GM21825 (cell line): ENCODE measurements at regions not wholly inside any gene's neighbourhood (a gene's known extent, or its start where the extent isn't known, plus 50 kb on each side); places are given as distances from the start of the nearest gene placed in this dataset.

Source experiments
- ATAC-seq: cut with Tn5 transposase; IDR thresholded peaks from one replicate; pipeline ENCODE4 v1.9.1; 2021; ENCODE audit warnings: mild to moderate bottlenecking, moderate library complexity; ENCODE audit not compliant: unreplicated experiment

DNA sequence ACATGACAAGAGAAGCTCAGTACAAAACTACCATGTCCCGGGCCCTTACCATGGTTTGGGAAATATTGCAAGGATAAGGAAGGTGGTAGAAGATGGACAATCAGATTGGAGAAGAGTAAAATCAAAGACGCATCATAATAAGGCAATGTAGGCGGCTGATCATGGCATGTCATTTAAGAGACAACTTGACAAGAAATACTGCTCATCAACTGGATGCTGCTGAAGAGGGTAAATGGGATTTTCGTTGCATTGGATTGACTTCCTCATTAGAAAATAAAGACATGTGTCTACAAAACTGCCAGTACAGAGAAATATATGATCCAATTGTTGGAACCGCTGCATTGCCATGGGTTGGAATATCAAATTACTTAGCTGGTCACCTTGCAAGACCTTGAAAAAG, 238.3 kb upstream of the NCKAP5 start:
- ATAC-seq, result no peak

DNA sequence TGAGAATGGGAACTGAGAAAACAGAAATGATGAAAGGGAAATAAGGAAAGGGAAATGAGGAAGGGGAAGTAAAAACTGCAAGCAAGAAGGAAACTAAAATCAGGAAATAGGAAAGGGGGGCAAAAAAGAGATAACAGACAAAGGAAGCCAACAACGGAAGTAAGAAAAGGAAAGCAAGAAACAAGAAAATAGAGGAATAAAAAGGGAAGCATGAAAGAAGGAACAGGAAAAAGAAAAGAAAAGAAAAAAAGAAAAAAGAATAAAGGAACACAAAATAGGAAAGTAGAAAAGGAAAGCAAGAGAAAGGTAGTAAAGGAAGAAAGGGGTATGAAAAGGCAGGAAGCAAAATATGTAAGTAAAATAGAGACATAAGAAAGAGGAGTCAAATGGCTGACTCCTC, 241.2 kb upstream of the NCKAP5 start:
- no peak for ATAC-seq

DNA sequence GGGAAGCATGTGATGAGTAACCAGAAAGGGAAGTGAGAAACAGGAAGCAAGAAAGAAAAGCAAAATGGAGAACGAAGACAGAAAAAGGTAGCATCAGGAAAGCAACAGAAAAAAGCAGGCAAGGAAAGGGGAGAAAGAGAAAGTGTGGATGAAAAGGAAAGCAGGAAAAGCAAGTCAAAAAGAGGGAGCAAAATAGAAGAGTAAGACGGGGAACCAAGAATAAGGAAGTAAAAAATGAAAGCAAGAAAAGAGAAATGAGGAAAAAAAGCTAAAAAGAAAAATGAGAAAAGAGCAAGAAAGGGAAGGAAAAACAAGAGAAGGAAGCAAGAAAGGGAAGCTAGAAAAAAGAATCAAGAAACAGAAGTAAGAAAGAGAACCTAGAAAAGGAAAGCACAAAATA, 242.3 kb upstream of the NCKAP5 start:
- no peak for ATAC-seq

DNA sequence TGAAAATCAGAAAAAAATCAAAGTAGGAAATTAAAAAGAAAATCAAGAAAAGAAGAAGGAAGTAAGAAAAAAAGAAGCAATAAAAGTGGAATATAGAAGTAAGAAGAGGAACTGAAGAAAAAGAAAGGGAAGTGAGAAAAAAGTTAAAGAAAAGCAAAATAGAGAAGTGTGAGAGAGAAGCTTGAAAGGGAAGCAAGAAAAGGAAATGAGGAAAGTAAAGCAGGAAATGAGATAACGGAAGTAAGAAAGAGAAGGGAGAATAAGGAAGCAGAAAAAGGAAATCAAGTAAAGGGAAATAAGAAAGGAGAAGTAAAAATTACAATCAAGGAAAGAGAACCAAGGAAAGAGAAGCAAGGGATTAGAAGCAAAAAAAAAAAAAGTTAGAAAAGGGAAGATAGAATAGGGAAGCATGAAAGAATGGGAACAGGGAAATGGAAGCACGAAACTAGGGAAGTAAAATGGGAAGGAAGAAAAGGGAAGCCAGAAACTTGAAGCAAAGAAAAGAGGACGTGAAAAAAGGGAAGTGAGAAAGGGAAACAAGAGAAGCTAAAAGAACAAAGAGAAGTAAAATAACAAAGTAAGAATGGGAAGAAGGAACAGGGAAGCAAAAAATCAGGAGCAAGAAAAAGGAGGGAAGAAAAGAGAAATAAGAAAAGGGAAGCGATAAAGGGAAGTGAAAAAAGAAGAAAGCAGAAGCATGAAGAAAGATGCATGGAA, 243.3 kb upstream of the NCKAP5 start:
- ATAC-seq, result no peak

DNA sequence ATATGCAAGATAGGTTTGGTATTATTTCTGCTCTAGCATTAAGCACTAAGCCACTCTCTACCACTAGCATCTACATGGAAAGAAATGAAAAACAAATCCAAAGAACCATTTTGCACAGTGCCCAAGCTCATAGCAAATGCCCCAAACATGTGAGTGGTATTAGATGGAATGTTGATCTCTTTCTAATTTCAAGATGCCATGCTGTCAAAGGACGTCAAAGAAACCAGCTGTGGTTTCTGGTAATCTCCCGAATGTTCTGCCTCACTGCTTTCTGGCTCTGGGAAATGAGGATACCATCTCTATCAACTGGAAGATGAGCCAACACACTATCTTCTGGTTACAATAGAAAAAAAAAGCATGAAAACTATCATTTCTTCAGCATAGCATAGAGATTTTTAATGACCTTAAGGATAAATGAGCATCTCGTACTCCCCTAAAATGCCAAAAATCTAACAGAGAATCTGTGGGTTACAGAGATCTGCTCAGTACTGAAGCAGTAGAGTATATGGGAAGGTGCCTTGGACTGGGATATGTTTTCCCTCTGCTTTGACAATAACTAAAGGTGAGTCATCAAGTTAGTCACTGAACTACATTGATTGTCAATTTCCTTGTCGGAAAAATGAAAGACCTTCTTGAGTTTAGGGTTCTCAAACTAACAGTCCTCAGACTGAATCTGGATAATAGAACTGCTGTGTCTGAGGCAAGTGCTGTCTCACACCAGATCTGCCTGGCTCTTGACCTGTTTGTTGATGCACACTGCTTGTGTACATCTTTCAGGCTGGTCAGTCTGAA, 244.8 kb upstream of the NCKAP5 start:
- ATAC-seq, result no peak

DNA sequence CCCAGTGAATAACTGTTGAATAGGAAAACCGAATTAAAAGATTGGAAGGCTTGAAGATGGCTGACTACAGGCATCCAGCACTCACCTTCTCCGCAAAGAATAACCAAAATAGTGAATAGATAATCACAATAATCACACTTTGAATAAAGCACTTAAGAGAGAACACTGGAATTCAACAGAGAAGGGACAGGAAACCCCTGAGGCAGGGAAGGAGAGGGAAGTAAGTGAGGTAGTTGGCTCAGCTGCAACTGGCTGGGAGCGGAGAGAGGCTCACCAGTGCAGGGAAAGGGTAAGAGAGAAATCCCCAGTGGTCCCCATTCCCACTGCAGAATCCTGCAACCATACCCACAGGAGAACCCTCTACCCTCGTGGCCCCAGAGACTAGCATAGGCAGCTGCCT, 246.6 kb upstream of the NCKAP5 start:
- no peak for ATAC-seq

DNA sequence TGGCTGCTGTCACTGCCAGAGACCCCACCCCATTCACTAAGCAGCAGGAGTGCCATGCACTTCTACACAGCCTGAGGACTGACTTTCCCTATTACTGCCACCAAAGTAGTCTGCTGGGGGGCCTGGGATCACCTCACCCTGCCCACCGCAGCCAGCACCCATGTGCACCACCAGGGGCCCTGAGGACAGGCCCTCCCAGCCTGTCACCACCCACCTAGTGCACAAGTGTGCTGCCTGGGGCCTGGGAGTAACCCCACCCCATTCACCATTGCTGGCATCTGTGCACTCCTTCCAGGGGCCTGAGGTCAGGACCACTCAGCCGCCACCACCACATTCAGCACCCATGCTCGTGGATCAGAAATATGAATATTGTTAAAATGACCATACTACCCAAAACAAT, 247.8 kb upstream of the NCKAP5 start:
- no peak for ATAC-seq

DNA sequence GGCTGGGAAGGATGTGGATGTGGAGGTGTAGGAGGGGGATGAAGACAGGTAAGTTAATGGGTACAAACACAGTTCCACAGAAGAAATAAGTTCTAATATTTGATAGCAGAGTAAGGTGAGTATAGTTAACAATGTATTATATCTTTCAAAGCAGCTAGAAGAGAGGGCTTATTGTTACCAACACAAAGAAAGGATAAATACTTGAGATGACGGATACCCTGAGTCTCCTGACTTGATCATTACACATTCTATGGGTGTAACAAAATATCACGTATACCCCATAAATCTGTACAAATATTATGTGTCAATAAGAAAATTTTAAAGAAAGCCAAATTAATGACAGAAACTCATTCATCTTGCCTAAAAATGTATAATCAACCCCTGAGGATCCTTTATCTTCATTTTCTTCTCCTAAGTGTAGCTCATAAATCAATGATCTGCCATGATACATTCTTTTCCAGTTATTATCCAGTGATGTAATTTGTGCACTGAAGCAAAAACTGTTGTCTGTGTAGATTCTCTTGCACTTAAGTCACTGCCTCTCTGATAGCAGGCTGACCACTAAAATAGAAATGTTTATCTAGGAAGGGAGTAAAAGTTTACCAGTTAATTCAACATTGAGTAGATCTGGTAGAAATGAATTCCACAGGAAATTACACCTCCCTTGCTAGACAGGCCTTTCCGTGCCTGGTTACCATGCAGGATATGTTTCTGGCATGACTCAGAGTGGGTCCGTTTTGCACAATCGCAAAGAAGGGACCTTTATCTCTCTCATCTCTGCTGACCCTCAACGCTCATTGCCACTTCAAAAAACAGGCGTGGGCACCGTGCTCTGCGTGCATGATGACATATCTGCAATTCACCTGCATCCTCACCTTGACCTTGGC, 249.7 kb upstream of the NCKAP5 start:
- no peak for ATAC-seq

DNA sequence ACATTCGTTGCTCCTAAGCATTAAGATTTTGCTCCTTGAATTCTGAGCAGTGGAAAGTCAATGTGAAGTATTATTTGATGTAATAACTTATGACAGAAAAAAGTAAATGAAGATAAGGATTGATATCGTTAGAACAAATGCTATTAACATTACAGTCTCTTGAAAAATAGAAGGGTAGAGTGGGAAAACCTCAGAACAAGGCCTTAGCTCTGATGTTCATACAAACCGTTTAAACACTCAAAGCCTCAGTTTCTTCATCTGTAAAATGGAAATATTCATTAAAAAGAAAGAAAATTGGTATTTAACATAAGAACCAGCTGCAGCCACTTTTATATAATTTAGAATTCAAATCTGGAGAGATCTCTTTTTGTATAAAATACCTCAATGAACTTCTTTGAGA, 250.4 kb upstream of the NCKAP5 start:
- no peak for ATAC-seq

DNA sequence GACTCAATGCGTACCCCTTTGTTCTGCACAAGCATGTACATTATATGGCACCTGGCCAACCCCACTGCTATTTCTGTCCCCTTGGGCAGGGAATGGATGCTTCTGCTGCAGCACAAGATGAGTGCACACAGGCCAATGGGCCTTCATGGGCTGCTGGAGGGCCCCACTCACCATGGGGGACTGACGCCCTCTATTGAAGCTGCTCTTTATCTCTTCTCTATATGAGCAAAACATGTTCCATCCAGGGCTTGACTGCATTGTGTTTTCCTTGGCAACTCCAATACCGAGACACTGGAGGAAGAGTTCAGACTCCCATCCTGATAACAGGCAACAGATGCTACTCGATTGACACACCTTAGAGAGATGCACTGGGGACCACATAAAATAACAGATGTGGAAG, 251.6 kb upstream of the NCKAP5 start:
- no peak for ATAC-seq

DNA sequence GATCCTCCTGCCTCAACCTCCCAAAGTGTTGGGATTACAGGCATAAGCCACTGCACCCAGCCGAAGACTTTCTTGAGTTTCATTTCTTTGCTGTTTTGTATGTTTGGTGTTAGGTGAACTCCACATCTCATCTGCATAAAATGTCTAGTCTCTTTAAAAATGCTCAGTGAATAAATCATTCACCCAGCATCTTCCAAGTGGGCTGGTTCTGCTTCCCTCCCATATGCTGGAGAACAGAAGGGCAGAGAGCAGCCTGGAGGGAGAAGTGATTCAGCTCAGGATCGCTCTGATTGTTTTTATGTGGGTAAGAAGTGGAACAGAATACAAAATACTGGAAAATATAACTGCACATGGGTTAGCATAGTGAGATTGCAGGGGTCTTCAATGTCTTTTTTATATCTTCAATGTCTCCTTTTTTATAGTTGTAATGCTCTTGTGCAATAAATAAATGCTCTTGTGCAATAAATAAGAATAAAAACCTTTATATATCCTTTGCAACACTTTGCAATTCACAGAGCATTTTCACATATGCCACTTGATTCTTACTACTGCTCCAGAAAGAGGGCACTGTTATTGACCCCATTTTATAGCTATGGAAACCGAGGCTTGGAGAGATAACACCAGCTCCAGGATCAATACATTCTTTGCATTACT, 253.0 kb upstream of the NCKAP5 start:
- ATAC-seq, result no peak

DNA sequence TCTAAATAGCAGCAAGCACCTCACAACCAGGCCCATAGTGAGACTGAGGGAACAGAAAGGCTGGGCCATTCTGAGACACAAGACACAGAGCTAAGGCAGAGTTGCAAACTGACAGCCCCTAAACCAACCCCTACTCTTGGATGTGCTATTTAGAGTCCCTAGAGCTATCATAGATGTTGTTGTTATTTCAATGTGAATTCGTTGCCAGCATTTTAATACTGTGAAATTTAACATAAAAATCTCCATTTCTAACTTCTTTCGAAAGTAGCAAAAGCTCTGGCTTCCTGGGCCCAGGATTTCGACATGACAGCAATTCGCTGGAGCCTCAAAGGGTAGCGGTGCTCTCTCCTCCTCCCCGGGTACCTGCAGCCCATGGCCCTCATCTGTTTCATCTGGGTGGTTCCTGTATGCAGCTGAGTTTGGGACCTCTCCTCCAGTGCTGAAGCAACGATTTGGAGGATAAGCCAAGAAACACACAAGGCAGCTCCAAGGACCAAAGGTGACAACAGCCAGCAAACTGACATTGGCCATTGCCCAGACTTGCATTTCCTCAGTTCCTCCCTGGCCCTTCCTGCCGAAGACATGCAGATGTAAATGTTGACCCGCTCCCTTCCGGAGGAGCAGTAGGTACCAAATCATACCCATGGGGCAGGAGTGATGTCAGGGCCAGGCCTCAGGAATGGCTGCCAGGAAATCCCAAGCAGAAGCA, 254.4 kb upstream of the NCKAP5 start:
- ATAC-seq, result no peak

DNA sequence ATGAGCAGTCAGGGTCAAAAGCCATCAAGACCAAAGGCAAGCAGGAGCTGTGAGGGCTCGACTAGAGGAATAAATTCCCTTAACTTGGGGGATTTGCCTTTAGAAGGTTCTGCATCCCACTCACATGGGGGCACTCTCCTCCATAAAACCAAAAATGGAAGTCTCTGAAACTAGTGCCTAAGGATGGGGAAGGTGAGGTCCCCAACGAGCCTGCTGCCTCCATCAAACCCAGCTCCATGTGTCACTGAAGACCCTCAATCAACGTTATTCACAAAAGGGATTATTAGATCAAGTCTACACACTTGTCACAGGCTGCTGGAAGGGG, 254.9 kb upstream of the NCKAP5 start:
- ATAC-seq, result no peak

DNA sequence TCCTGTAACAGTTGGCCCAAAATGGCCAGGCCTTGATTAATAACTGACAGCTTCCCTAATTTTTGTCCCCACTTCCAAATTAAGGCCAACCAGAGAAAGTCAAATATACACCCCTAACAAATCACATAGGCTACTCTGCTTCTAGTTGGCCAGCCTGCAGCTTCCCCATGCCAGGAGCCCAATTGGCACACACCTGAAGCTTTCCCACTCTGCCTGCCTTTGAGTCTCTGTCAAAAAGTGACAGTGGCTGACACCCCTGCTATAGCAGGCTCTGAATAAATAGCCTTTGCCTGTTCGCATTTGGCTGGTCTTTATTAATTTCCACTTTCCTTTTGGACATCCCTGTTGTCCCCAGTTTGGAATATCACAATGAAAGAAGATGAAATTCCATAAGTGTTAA, 256.6 kb upstream of the NCKAP5 start:
- no peak for ATAC-seq

DNA sequence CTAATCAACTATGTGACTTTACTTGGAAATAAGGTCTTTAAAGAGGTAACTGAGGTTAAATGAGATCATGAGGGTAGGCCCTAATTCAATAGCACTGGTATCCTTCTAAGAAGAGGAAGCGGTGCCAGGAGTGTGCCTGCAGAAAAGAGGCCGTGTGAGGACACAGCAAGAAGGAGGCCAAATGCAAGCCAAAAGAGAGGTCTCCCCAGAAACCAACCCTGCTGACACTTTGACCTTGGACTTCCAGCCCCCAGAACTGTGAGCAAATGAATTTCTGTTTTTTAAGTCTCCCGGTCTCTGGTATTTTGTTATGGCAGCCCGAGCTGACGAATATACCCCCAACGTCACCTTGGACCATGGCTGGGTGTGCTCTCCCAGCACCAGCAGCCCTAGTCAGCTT, 257.5 kb upstream of the NCKAP5 start:
- no peak for ATAC-seq

DNA sequence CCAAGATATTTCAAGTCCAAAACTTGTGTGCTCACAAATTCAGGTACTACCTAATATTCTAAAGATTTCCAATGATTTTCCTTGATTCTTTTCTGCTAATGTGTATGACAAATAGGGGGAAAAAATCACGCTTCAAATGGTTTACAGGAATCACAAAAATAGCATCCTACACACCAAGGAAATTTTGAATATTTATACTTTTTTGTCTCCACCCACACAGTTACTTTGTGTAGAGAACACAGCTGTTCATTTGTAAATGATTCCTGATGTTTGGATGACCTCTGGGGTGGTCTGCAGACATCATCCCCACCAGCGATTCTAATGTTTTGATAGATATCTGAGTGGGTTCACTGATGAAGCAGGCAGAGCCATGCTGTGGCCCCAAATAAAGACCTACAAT, 260.6 kb upstream of the NCKAP5 start:
- no peak for ATAC-seq

DNA sequence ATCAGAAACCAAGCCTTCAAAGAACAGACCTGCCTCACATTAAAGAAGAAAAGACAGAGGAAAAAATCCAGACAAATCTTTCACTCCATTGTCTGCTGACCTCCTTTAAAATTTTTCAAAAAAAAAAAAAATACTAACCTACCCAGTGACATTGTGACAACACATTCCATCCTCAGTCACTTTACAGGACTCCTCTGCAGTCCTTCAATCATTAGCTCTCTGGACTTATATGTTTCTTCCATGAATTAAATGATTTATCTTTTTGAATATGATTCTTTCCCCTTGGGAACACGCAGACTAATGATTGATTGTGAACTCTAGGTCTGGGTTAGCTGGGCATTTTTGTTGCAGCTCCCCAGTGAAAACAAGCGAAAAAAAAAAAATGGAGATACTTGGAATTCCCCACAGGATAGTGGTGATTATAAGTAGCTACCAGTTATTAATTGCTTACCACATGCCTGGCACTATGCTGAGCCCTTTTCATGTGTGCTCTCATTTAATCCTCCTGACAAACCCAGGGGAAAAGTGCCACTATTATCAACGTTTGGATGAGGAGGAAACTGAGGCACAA, 261.3 kb upstream of the NCKAP5 start:
- no peak for ATAC-seq

DNA sequence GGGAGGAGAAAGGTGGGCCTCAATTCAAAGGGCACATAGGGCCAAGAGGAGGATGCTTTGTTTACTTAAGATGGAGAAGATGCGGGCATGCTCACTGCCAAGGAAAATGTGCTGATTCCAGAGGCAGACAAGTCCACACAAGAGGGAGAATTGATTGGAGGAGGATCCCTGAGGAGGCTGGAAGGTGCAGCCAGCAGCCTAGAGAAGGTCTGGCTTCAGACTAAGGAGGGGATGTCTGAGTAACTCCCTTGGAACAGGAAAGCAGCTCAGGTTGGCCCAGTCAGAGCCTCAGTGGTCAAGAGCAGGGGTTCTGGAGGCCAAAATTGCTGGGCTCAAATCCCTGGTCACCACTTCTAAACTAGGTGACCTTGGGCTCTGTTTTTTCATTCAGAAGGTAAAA, 265.5 kb upstream of the NCKAP5 start:
- no peak for ATAC-seq

DNA sequence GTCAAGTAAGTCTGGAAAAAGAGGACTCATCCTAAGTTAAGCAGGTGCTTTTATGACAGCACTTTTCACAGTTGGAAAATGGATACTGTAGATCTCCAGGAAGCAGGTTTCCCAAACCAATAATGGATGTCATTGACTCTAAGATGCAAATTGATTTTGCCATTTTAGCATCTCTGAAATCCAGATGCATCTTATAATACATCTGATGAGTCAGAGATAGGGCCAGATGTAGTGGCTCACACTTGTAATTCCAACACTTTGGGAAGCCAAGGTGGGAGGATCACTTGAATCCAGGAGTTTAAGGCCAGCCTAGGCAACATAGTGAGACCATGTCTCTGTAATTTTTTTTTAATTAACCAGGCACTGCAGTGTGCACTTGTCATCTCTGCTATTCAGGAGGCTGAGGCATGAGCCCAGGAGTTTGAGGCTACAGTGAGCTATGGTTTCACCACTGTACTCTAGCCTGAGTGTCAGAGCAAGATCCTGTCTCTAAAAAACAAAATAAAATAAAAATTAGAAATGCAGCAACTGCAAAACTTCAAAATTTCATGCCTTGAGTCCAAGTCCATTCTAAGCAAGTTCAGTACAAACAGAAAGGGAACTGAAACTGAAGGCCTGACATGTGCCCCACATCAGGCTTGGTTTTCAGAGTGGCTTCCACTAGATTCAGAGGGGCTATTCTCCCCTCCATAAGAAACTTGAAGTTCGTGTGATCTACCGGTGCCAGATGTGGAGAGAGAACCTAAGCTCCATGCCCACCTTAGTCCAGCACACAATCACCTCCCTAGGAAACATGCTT, 267.8 kb upstream of the NCKAP5 start:
- ATAC-seq, result no peak
